ENCODE measurements at regions not wholly inside any gene's neighbourhood (a gene's known extent, or its start where the extent isn't known, plus 50 kb on each side); places are given as distances from the start of the nearest gene placed in this dataset.

DNA sequence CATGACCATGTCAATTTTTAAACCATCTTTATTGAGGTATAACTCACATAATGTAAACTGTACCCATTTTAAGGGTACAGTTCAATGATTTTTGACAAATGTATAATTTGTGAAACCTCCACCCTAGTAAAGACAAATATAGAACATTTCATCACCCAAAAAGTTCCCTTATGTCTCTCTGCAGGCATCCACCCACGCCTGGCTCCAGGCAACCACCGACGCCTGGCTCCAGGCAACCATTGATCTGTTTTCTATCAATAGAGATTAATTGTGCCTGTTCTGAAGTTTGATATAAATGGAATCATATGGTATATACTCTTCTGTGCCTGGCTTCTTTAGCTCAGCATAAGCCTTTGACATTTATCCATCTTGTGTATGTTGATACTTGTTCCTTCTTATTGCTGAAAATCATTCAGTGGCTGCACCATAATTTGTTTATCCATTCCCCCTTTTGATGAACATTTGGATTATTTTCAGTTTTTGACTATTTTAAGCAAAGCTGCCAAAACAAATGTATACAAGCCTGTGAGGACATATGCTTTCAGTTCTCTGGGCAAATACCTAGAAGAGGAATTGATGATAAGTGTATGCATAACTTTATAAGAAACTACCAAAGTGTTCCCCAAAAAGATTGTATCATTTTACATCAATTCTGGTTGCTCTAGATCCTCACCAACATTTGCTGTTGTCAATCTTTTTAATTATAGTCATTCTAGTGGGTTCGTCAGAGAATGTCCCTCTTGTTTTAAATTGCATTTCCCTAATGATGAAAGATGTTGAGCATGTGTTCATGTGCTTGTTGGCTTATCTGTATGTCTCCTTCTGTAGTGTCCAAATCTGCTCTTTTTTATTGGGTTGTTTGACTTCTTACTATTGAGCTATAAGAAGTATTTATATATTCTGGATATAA is 55.7 kb upstream of the HECTD2 start:
- TF ChIP-seq ZNF384 (IDR thresholded peaks at IDR 0.05) (no peak), FOXK2 (IDR thresholded peaks at IDR 0.05) (no peak), HDGF (IDR thresholded peaks at IDR 0.05; ENCODE audit: borderline replicate concordance) (no peak), BHLHE40 (IDR thresholded peaks at IDR 0.05; ENCODE audit: borderline replicate concordance) (no peak), FOXA1 (IDR thresholded peaks at IDR 0.05) (no peak), SP1 (IDR thresholded peaks at IDR 0.05) (no peak), SUZ12 (IDR thresholded peaks at IDR 0.05) (no peak), ELF4 (IDR thresholded peaks at IDR 0.05) (no peak), TARDBP (IDR thresholded peaks at IDR 0.05) (no peak), FOXM1 (IDR thresholded peaks at IDR 0.05; ENCODE audit: borderline replicate concordance) (no peak), NFRKB (IDR thresholded peaks at IDR 0.05) (no peak), PKNOX1 (IDR thresholded peaks at IDR 0.05) (no peak), ARNT (IDR thresholded peaks at IDR 0.05) (no peak), L3MBTL2 (conservative IDR thresholded peaks at IDR 0.05) (no peak)
